ENCODE measurements at regions not wholly inside any gene's neighbourhood (a gene's known extent, or its start where the extent isn't known, plus 50 kb on each side); places are given as distances from the start of the nearest gene placed in this dataset.

DNA sequence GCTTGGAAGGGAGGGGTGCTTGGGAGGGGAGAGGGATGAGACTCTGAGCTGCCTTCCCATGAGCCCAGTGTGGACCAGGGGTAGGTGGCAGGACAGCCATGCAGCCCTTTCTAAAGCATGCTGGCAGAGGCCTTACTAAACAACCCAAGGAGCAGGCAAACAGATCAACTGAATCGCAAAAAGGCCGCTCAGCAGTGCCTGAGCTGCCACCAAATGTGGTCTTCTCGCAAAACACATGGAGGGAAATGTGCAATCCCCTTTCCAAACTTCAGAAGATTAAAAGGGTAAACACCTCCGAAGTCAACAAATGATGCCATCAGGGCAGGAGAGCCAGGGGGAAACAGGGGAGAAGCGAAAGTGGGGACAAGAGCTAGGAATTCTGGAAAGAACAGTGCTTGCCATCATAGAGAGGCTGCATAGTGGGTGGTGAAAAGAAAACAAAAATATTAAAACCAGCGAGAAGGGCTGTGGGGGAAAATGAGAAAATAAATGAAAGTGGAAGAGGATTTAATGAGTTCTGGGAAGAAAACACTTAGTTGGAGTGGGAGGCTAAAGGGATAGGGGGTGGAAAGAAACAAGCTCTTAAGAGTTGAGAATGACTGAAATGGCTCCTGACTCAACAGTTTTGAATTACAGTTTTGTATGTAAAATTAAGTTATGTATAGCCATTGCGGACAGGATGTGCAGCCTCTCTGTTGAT, 62.2 kb upstream of the ZNF32 start:
- no peak overlapping the region for H3K27ac ChIP-seq
- H3K36me3 ChIP-seq (replicated peaks), result no peaks in the 10 kb centered on the region
- TF ChIP-seq, protein P1, sequence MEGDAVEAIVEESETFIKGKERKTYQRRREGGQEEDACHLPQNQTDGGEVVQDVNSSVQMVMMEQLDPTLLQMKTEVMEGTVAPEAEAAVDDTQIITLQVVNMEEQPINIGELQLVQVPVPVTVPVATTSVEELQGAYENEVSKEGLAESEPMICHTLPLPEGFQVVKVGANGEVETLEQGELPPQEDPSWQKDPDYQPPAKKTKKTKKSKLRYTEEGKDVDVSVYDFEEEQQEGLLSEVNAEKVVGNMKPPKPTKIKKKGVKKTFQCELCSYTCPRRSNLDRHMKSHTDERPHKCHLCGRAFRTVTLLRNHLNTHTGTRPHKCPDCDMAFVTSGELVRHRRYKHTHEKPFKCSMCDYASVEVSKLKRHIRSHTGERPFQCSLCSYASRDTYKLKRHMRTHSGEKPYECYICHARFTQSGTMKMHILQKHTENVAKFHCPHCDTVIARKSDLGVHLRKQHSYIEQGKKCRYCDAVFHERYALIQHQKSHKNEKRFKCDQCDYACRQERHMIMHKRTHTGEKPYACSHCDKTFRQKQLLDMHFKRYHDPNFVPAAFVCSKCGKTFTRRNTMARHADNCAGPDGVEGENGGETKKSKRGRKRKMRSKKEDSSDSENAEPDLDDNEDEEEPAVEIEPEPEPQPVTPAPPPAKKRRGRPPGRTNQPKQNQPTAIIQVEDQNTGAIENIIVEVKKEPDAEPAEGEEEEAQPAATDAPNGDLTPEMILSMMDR (IDR thresholded peaks at IDR 0.05; ENCODE audit: low read depth, low read length, missing control alignments), result no peak
- in situ Hi-C loops (cut with HindIII; ENCODE audit: low pct_ligation_motif_present, low sequenced_read_pairs), result no loop called here
- H3K27me3 ChIP-seq (replicated peaks), result no peaks in the 10 kb centered on the region
- DNase-seq, result no peak
- H3K4me3 ChIP-seq (ENCODE audit: low read depth, low read length), result no peak overlapping the region

DNA sequence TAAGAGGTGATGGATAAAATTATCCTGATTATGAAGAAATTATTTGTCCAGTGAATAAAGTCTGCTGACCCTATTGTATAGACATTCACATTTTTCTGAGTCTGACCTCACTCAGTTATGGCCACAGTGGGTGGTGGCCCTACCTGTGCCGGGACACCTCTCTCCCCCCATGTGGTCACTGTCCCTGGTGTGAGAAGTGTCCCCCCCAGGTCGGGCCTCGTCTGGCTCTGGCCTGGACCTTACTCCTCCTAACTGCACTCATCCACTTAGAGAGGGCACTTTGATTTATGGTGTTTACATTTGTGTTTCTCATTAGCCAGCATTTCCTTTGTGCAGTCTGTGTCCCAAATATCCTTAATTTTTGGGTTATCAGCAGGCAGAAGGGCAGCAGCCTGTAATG, 59.6 kb upstream of the ZNF32 start:
- in situ Hi-C loops (cut with HindIII; ENCODE audit: low pct_ligation_motif_present, low sequenced_read_pairs), result no loop called here
- H3K27me3 ChIP-seq (replicated peaks), result no peaks in the 10 kb centered on the region
- DNase-seq, result no peak
- H3K36me3 ChIP-seq (replicated peaks), result no peaks in the 10 kb centered on the region
- TF ChIP-seq, protein P1 (IDR thresholded peaks at IDR 0.05; ENCODE audit: low read depth, low read length, missing control alignments), result no peak
- H3K4me3 ChIP-seq (ENCODE audit: low read depth, low read length), result no peak overlapping the region
- no peak overlapping the region for H3K27ac ChIP-seq

DNA sequence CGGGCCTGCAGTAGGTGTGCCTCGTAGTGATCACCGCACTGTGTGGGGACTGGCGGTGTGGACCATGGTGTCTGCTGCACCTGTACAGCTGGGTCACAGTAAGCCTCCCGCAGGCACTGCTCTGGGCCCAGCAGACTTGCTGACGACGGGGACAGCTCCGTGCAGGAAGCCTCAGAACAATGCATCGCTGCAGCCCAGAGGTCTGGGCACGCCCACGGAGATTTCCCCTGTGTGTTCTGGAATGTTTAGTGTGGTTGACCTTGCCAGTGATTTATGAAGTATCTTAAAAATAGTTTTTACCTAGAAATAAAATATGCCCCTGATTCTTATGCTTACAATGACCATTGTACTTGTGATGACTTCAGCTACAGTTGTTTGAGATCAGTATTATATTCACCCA, 59.1 kb upstream of the ZNF32 start:
- DNase-seq, result peak; percentile 60
- H3K4me3 ChIP-seq (ENCODE audit: low read depth, low read length), result no peak overlapping the region
- H3K27ac ChIP-seq, result no peak overlapping the region
- TF ChIP-seq, protein P1 (IDR thresholded peaks at IDR 0.05; ENCODE audit: low read depth, low read length, missing control alignments), result no peak
- H3K27me3 ChIP-seq (replicated peaks), result no peaks in the 10 kb centered on the region
- in situ Hi-C loops (cut with HindIII; ENCODE audit: low pct_ligation_motif_present, low sequenced_read_pairs), result no loop called here
- H3K36me3 ChIP-seq (replicated peaks), result no peaks in the 10 kb centered on the region

DNA sequence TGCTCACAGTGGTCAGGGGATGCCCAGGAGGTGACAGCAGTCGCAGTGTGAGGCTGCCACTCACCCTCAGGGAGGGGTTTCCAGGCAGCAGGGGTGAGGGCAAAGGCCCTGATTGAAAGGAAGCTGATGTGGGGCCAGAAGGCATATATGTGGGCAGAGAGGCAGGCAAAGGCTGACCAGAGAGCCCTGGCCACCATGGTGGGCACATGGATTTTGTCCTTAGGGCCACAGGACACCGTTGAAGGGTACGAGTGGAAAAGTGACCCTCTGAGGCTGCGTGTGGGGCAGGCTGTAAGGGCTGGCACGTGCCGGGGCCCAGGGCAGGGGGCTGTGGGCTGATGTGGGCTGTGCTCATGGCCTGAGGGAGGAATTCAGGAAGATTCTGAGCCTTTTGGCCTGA, 57.5 kb upstream of the ZNF32 start:
- no peak overlapping the region for H3K4me3 ChIP-seq (ENCODE audit: low read depth, low read length)
- H3K36me3 ChIP-seq (replicated peaks), result no peaks in the 10 kb centered on the region
- TF ChIP-seq, protein P1 (IDR thresholded peaks at IDR 0.05; ENCODE audit: low read depth, low read length, missing control alignments), result no peak
- in situ Hi-C loops (cut with HindIII; ENCODE audit: low pct_ligation_motif_present, low sequenced_read_pairs), result no loop called here
- H3K27ac ChIP-seq, result no peak overlapping the region
- DNase-seq, result no peak
- no peaks in the 10 kb centered on the region for H3K27me3 ChIP-seq (replicated peaks)

DNA sequence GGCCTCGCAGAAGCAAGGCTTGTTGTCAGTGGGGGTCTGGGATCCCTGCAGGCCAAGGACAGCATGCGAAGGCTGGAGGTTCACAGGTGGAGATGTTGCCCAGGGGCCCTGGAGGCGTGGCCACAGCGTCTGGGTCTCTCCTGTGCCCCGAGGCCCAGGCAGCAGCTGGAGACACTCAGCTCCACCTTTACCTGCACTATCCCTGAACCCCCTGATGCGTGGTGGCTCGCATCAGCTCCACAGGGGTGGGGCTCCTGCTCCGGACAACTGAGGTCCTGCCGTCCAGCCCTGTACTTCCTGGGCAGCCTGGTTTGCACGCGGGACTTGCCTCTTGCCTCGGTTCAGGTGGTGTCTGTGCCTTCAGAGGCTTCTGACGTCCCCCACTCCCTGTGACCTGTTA, 54.6 kb upstream of the ZNF32 start:
- in situ Hi-C loops (cut with HindIII; ENCODE audit: low pct_ligation_motif_present, low sequenced_read_pairs), result no loop called here
- H3K27ac ChIP-seq, result no peak overlapping the region
- H3K4me3 ChIP-seq (ENCODE audit: low read depth, low read length), result no peak overlapping the region
- TF ChIP-seq, protein P1 (IDR thresholded peaks at IDR 0.05; ENCODE audit: low read depth, low read length, missing control alignments), result no peak
- H3K36me3 ChIP-seq (replicated peaks), result no peaks in the 10 kb centered on the region
- no peaks in the 10 kb centered on the region for H3K27me3 ChIP-seq (replicated peaks)
- no peak for DNase-seq

DNA sequence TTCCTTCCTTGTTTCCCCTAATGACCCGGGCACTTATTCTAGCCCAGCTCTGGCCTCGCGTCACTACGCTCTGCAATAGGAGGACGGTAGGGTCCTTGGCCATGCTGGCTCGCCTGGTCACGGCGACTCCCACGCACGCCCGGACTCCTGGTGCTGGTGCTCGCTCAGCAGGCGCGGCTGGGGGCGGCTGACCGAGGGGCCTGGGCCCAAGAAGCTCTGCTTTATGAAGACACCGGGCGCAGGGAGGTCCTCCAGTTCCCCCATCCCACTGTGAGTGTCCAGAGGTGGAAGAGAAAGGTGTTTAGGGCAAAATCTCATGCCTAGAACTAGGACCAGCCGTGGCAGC, 54.2 kb upstream of the ZNF32 start:
- Histone ChIP-seq H3K36me3 (replicated peaks) (no peaks in the 10 kb centered on the region), H3K27ac (no peak overlapping the region), H3K27me3 (replicated peaks) (no peaks in the 10 kb centered on the region), H3K4me3 (ENCODE audit: low read depth, low read length) (no peak overlapping the region)
- DNase-seq, result no peak
- TF ChIP-seq, protein P1 (IDR thresholded peaks at IDR 0.05; ENCODE audit: low read depth, low read length, missing control alignments), result no peak
- in situ Hi-C loops (cut with HindIII; ENCODE audit: low pct_ligation_motif_present, low sequenced_read_pairs), result no loop called here

All from brain microvascular endothelial cell (primary cell).